GF-D8 (cell line): ENCODE measurements at regions not wholly inside any gene's neighbourhood (a gene's known extent, or its start where the extent isn't known, plus 50 kb on each side); places are given as distances from the start of the nearest gene placed in this dataset.
A peak's percentile ranks its signal among the peaks of the same experiment; 100 is the strongest.
"Not testable (repeated sequence)": the region's sequence is repeated elsewhere in the genome, so short reads cannot be mapped to it uniquely, and the experiment has no call there.

ENCODE experiments used
- DNase-seq: peaks from one replicate; lab custom pipeline; 2025; lab: John Stamatoyannopoulos, UW

DNA sequence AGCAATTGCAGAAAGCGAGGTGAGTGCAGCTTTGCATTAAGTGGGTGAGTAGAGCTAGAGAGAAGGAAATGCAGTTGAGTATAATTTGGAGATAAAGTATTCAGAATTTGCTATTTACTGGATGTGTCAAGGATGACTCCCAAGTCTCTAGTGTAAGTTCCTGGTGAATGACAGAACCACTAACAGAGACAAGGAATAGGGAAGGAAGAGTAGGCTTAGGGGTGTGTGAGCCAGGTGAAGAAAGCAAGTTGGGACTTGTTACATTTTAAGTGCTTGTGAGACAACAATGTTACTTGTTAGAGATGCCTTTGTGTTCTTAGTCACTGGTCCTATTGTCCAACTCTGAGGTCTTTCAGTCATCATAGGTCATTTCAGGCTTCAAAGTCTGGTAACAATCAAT lies 70.8 kb downstream of the TBC1D26 start:
- not testable (repeated sequence) for DNase-seq

DNA sequence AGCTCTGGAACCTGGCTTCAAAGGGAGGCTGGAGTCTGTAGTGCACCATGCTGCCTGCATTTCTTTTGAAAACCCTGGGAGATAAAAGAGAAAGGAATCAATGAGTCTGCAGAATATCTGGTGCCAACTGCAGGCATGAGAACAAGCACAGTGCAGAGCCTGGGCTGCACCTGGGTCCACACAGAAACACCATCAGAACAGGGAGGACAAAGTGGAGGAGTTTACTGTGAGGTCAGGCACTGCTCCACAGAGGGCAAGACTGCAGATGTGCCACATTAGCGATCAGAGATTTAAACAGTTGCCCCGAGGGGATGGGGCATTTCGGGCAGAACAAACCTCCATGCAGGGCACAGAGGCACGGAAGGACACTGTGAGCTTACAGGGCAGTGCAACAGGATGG lies 74.7 kb downstream of the TBC1D26 start:
- DNase-seq = not testable (repeated sequence)

DNA sequence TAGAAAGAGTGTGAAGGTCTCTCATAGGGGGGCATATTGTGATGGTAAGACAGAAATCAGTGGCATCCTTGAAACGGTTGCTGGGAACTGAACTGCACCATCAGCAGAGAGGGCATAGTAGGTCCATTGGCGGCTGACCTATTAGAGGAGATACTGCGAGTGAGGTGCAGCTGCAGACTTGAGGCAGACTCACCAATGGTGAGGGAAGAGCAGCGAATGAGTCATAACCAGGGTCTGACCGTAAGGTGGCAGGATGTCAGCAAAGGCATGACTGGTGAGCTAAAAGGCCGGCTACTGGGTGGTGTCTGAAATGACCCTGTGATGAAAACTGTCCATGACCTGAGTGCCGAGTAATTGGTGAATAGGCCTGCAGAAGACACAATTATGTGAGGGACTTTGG lies 81.3 kb downstream of the TBC1D26 start:
- DNase-seq = not testable (repeated sequence)

DNA sequence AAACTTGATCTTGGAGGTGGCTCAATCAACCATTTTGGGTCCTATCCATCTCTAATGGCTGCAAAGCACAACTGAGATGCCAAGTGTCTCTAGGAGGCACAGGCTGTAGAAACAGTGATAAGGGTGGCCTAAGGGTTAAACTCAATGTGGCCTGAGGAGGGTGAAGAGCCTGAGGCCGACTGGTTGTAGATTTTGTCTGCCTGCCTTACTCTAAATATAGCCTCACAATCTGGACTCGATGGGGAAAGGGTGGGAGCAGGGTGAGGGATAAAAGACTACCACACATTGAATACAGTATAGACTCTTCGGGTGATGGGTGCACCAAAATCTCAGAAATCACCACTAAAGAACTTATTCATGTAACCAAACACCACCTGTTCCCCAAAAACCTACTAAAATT lies 81.9 kb downstream of the TBC1D26 start:
- DNase-seq = not testable (repeated sequence)

DNA sequence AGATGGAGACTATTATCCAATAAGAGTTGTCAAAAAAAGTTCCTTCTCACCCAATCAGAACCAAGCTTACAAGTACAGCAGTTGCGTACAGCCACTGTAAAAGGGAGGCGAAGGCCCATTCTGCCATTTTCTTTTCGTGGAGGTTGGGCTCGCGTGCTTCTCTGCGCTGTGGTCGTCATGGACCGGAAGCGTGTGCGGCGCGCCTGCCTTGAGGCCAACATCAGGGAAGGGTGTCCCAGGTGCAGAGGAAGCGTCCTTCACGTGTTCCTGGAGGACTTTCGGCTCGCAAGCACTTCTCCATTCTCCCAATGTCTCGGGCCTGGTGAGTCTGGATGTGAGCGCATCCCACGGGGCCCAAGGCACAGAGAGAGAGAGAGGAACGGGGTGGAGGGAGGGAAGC lies 85.8 kb downstream of the TBC1D26 start:
- DNase-seq = not testable (repeated sequence)

DNA sequence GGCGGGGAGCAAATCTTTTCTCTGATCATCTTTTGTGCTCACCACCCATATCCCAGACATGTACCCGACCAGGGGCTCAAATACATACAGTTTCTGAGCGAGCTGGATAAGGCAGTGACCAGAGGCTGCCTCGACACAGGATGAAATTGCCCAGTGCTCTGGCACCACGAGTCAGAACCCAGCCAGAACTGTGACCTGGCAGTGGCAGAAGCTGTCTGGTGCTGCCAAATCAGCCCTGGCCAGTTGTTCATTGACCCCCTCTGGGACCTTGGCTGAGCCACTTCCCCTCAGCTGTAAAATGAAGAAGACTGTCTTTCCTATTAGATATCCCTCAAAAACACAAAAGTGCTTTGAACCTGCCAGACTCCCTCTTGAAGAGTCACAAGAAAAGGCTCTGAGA lies 90.2 kb downstream of the TBC1D26 start:
- DNase-seq = not testable (repeated sequence)

DNA sequence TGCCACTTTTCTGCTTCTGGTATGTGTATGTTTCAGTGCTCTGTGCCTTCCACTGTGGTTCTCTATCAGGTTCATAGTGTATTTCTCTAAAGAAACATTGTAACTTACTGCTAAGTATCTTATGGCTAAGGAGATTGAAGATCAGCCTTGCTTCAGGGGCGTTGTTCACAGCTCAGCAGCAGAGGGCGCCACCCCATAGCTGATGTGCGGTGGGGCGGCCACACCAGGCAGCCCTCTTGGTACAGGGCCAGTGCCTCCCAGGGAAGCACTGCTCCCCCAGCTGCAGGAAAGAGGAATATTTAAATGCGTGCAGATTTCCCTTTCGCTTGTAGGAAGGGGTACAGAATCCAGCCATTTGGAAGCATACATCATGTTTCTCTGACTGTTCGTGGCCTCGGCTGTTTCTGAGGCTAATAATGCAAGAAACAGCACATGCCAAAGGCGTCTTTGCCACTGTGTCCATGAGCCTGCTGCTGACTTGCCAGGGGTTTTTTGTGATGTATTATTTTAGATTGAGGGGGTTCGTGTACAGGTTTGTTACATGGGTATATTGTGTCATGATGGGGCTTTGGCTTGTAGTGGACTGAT lies 96.7 kb downstream of the TBC1D26 start:
- DNase-seq = peak; percentile 1

DNA sequence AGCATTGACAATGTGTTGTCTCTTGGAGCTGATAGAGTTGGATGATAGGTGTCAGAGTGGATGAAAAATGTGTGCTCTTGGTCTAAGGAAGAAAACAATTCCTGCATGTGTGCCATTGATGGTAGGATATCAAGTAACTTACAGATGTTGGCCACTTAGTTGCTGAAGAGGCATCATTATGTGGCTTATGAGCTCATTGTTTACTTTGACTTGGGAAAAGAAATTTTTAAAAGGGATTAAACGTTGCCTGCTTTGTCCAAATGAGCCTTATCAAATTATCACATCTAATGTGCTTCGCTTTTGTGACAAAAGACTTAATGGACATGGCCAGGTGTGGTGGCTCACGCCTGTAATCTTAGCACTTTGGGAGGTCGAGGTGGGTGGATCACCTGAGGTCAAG lies 98.1 kb downstream of the TBC1D26 start:
- DNase-seq = not testable (repeated sequence)

DNA sequence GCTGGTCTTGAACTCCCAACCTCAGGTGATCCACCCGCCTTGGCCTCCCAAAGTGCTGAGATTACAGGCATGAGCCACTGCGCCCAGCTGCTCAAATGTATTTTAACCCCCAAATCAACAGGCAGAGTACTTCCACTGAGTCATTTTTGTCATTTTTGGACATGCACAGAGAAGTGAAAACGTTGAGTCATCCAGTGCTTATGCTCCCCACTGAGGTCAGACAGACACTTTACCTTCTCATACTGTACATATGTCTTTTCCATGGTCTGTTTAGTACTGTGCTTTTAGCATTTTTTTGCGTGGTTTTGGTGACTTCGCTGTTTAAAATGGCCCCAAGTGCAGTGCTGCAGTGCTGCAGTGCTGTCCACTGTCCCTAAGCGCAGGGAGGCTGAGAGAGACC lies 99.1 kb downstream of the TBC1D26 start:
- DNase-seq = not testable (repeated sequence)

DNA sequence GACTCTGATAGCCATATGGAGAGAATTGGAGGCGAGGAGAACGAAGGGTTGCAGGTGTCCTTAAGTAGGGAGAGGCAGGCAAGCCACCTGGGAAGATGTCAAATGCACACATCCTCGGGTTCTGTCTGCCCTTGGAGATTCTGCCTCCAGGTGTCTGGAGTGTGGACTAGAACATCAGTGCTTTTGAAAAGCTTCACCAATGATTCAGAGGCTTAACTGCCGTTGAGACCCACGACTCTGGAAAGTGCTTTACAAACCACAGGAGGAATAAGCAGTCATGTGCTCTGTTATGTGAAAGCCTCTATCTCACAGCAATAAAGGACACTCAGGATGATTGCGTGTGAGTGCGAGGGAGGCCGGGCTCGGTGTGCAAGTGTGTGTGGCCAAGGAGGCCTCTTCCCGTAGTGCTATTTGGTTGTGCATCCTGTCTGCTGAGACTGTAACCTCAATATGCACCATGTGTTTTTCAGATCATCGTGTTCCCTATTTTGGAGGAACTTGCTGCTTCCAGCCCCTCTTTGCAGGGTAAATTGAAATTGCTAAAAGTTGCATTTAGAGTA lies 100.9 kb downstream of the TBC1D26 start:
- DNase-seq = not testable (repeated sequence)

DNA sequence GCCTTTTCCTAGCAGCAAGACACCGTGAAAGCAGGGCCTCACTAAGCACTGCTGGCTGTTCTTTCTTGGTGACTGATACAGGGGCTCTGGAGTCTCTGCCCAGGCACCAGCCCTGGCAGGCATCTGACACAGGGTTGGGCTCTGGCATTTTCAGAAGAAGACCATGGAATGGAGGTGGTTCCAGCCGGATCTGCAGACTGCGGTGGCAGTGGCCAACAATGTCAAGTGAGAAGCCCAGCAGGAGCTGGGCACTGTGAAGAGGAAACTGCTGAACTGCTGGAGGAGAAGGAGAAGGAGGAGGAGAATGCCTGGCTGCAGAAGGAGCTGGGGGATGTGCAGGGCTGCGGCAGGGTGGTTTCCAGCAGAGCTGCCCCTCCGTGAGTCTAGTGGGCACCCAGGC lies 101.8 kb downstream of the TBC1D26 start:
- DNase-seq = not testable (repeated sequence)

DNA sequence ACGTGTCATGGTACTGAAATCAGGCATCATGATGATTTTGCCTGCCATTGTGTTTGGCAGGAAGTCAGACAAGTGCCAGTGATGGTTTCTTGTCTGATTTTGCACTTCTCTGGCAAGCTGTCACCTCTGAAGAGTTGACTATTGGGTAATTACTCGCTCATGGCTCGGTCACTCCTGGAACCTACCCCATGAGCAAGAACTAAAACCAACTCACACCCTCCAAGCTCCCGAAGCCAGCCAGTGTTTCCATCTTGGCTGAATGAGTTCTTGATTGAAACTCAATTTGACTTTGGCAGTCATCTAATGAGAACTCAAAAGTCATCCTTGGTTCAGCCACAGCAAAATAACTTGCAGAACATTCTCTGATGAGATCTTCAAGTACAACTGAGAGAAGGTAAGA lies 103.4 kb downstream of the TBC1D26 start:
- DNase-seq = not testable (repeated sequence)

DNA sequence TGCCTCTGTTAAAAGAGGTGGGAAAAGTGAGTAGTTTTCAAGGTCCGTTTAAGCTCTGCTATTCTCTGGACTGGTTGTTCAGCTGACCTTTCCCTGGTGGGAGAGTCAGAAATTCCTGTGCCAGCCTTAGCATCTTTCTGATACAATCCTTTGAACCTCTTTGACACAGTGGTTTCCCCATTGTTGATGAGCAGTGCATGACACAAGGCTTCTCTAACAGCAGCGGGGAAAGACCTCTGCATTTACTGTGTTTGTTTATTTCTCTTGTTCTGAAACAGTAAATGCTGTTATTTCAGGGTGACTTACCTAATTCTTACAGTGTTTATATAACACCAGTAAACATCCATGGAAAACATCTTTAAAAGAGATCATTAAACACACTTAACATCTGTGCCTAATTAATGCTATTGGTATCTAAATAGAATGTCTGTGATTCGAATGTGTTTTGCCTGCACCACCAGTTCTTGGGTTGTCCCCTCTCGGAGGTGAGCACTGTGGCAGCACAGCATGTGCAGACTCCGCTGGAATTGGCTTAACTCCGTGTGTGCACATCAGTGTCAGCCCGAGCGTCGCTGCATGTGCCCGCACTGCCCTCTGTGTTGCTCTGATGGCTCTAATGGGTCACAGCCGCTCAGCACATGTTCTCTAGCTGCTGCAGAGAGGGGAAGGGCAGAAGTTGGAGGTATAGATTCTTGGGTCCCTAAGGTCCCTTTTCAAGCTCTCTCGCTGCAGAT lies 104.3 kb downstream of the TBC1D26 start:
- DNase-seq = not testable (repeated sequence)

DNA sequence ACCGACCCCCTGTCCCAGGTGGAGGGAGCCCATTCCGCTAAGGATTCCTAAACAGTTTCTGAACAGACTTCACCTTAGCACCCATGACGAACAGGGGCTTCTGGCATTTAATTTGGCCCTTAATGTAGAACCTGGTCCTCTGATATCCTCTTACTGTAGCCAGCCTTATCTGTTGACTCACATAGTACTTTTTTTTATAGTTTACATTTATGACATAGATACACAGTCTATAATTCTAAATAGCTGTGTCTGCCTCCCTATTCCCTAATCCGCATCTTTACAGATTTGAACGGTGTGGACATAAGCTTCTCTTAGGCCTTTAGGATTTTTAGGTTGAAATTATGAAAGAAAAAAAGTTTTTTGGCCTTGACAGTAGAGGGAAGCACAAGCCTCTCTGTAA lies 104.9 kb downstream of the TBC1D26 start:
- not testable (repeated sequence) for DNase-seq

DNA sequence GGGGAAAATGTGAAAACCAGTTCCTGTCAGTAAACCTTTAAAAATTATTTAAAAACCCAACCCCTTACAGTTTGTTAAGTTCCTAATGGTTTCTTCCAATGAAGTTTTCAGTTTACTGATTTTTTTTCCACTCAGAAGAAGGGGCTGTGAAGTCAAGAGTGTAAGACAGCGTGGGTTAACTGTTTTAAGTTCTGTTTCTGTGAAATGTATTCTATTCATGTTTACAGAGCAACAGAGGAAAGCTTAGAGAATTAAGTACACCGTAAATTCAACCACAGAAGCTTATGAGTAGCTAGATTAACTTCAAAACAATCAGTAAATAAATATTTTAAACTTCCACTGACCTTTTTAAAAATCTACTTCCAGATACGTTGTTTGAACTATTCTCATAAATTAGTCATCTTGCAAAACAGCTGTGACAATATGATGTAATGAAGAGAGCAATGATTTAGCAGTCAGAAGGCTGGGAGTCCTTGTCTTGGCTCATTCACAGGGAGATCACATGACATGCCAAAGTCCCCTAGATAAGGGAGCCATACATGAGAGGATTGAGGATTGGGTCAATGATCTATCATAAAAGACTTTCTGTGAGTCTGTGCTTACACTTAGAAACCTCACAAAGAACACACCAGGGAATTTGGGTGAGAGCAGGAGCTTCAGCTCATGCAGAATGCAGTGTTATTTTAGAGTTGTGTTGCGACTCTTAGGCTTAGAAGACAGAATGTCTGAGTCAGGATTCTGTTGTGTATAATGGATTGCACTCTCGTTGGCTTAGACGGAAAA lies 97.3 kb upstream of the ADORA2B start:
- DNase-seq = not testable (repeated sequence)

DNA sequence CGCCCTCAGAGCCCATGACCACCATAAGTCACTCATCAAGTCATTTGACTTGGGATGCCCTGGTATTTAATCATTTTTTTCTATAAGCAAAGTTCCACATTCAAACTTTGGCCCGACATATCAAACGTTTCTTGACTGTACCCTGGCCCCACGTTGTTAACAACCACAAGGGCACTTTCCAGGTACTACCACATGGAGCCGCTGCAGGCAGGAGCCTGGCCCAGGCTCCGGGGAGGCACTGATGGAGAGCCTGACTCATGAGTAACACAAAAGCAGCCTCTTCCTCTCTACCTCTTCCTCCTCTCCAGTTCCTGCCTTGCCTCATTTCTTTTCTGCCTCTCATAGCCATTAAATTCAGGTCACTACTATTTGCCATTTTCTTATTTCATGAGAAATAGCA lies 95.9 kb upstream of the ADORA2B start:
- not testable (repeated sequence) for DNase-seq

DNA sequence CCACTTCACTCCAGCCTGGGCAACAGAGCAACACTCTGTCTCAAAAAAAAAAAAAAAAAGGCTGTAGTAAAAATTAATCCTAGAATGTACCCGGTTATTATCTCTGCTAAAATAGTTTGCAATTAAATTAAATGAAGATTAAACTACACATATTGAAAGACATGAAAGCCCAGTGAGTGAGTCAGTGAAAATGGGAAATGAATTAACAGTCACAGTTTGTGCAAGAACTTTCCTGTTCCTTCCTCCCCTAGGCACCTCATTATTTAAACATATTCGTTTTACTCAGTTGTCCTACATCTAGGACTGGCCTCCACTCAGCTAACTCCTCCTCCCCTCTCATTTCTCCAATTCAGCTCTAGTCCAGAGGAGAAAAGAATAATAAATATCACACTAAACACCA lies 94.9 kb upstream of the ADORA2B start:
- DNase-seq = not testable (repeated sequence)

DNA sequence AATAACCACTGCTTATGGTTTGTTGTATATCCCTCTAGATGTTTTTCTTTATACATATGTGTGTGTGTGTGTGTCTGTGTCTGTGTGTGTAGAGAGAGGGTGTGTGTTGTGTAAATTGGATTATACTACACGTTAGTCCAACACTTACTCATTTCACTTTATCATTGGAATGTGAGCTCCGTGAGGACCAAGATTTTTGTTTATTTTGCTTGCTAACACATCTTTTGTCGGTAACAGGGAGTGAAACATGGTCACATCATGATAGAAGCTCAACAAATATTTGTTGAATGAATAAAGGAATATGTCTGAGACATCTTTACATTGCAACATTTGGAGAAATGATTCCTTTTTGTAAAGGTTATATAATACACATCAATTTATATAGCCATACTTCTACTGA lies 94.2 kb upstream of the ADORA2B start:
- DNase-seq = not testable (repeated sequence)

DNA sequence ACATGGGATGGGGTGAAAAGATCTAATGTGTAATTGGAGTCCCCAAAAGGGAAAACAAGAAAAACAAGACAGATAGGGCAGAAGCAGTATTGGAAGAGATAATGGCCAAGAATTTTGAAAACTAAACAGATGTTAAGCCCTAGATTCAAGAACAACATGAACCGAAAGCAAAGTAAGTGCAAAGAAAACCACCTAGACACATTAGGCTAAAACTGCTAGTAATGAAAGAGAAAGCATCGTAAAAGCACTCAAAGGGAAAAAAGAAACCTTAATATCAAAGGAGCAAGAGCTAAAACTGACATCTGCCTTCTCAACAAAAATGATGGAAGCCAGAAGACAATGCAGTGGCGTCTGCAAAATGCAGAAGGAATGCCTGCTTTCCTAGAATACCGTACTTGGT lies 92.1 kb upstream of the ADORA2B start:
- not testable (repeated sequence) for DNase-seq

DNA sequence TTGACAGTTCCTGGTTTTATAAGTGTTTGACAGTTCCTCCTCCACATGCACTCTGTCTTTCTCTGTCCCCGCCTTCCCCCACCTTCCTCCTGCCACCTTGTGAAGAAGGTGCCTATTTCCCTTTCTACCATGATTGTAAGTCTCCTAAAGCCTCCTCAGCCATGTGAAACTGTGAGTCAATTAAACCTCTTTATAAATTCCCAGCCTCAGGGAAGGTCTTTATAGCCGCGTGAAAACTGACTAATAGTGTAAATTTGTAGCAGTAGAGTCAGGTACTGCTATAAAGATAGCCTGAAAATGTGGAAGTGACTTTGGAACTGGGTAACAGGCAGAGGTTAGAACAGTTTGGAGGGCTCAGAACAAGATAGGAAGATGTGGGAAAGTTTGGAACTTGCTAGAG lies 88.7 kb upstream of the ADORA2B start:
- not testable (repeated sequence) for DNase-seq

DNA sequence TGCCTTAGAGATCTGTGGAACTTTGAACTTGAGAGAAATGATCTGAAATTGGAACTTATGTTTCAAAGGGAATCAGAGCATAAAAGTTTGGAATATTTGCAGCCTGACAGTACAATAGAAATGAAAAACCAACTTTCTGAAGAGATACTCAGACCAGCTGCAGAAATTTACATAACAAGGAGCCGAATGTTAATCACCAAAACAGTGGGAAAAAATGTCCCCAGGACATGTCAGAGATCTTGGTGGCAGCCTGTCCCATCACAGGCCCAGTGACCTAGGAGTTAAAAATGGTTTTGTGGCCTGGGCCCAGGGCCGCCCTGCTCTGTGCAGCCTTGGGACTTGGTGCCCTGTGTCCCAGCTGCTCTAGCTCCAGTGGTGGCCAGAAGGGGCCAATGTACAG lies 88.2 kb upstream of the ADORA2B start:
- DNase-seq = not testable (repeated sequence)

DNA sequence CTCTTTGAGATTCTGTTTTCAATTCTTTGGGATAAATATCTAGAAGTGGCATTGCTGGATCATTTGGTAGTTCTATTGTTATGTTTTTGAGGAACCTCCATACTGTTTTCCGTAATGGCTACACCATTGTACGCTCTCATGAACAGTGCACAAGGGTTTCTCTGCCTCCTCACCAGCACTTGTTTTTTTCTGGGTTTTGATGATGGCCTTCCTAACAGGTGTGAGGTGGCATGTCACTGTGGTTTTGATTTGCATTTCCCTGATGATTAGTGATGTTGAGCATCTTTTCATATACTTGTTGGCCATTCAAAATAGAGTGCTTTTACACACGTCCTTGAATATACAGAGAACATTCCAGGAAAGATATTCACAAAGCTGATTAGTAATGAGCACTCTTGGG lies 86.8 kb upstream of the ADORA2B start:
- DNase-seq = not testable (repeated sequence)

DNA sequence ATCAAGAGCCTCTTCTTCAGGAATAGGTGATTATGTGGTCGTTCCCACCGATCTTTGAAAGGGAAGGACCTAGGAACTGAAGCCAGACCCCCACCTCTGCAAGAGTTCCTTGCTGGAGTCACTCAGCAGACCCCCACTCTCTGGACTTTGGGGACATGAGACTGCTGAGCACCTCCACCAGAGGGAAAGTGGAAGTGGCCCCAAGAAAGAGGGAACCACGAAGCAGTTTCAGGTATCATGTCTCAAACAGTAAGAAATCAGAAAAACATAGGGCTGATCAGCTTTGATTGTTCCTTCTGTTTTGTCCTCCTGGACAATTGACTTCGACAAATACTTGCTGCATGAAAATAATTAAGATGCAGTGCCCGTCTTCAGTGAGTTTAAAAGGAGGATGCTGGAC lies 84.2 kb upstream of the ADORA2B start:
- DNase-seq = not testable (repeated sequence)
